Heart left ventricle (tissue), 13 donors: ENCODE measurements at regions not wholly inside any gene's neighbourhood (a gene's known extent, or its start where the extent isn't known, plus 50 kb on each side); places are given as distances from the start of the nearest gene placed in this dataset.

ENCODE experiments used
- CTCF ChIP-seq, 12 donors: fragments of 200-600 bp; sonication (generic) in 4 of 12; IDR thresholded peaks; one replicate each; pipeline versions ENCODE4 v1.5.0 to v1.8.0; 2018 to 2022; ENCODE audit warnings: antibody characterized with exemption in 12 of 12, mild to moderate bottlenecking in 5 of 12
- POLR2A ChIP-seq, 2 donors: fragments of 450-650 bp; IDR thresholded peaks; one replicate each; pipeline ENCODE4 v1.6.1; 2017; ENCODE audit warnings: antibody characterized with exemption in 2 of 2, mild to moderate bottlenecking in 2 of 2, moderate library complexity in 2 of 2
- donor health status: ischemic (EF 13 %, LVEDD 7.1; RV severe dilation, severe dysfunction).
- donor health status: DM: no; HTN: yes; CAD: no.
- donor health status: DM: no; HTN: no; CAD: no.
- donor health status: ischemic (EF 25% LVEDD 6.9; RV normal size, moderate dysfunction).
- donor health status: ischemic (EF 25% LVEDD 5.7; RV mildly dilated, moderate dysfunction).
- donor health status: ischemic (EF 35%, LVEDD 5.7; RV mildly dilated, moderate dysfunction).
- donor health status: nonischemic (EF 11% LVEDD 7.7; RV severe dilation, severe dysfunction).
- donor health status: DM: yes; HTN: yes; CAD: no.
- donor health status: PGD.
- donor health status: ischemic (EF 29% LVEDD 5.4; RV normal size, mild dysfunction).
- donor health status: nonischemic (EF 23%, LVEDD 6.1; RV moderate dilation, normal function).

- TF ChIP-seq CTCF (IDR thresholded peaks at IDR 0.05) (no peak), POLR2A (IDR thresholded peaks at IDR 0.05) (no peak)
Observed at GRCh38 chr14:61113561-61114225, 132.6 kb downstream of the SLC38A6 start.
